ENCODE measurements at regions not wholly inside any gene's neighbourhood (a gene's known extent, or its start where the extent isn't known, plus 50 kb on each side); places are given as distances from the start of the nearest gene placed in this dataset.

DNA sequence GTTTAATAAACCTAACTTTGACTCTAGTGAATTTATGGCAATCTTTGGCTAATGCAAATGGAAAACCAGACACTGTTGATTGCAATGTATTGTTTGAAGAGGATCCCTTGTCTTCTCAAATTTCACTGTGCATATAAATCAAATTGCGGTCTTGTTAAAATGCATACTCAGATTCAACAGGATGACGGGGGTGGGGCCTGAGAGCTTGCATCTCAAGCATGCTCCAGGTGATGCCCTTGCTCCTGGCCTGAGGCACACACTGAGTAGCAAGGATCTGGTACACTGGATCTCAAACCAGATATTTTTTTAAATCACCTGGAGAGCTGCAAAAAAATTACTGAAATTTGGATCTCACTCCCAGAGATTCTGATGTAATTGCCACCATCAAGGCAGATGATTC lies 463.7 kb downstream of the DNAH5 start:
- TF ChIP-seq POLR2AphosphoS5 (IDR thresholded peaks at IDR 0.05) (no peak), EP300 (IDR thresholded peaks at IDR 0.05) (no peak)
- TF ChIP-seq, protein P1, sequence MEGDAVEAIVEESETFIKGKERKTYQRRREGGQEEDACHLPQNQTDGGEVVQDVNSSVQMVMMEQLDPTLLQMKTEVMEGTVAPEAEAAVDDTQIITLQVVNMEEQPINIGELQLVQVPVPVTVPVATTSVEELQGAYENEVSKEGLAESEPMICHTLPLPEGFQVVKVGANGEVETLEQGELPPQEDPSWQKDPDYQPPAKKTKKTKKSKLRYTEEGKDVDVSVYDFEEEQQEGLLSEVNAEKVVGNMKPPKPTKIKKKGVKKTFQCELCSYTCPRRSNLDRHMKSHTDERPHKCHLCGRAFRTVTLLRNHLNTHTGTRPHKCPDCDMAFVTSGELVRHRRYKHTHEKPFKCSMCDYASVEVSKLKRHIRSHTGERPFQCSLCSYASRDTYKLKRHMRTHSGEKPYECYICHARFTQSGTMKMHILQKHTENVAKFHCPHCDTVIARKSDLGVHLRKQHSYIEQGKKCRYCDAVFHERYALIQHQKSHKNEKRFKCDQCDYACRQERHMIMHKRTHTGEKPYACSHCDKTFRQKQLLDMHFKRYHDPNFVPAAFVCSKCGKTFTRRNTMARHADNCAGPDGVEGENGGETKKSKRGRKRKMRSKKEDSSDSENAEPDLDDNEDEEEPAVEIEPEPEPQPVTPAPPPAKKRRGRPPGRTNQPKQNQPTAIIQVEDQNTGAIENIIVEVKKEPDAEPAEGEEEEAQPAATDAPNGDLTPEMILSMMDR (IDR thresholded peaks at IDR 0.05), result no peak
- no peaks in the 10 kb centered on the region for H3K36me3 ChIP-seq
- no peak overlapping the region for H3K27ac ChIP-seq
- no peaks in the 10 kb centered on the region for H3K27me3 ChIP-seq
- H3K4me1 ChIP-seq, result no peaks in the 10 kb centered on the region
- H3K4me3 ChIP-seq, result no peak overlapping the region
- 67% methylated on average over 2 of the region's 2 CpGs for WGBS
- H3K9me3 ChIP-seq, result no peaks in the 10 kb centered on the region
- no peak for DNase-seq (ENCODE audit: low spot score in 2 of 2)

DNA sequence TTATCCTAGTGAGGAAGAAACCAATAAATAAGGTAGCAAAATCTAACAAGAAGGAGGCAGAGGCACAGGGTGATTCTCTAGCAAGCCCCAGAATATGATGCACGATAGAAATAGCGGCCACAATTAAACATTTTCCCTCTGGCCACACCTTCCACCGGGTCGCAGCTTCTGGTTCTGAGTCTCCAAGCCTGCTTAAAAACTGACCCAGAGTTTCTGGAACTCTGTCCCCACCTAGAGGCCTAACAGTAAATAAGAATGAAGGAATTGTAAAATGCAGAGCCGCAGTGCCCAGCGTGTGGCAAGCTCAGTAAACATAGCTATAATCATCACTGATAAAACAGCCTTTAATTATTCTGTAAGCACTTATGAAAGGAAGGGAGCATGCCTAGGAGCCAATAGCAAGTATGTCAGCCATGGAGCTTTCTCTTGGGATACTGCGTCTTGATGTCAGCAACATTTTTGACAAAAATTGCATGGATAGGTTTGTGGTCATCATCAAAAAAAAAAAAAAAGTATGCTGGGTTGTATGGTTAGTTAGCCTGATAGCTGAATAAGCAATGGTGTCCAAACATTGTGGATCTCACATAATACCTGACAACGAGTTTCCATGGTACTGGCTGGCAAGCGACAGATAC lies 465.5 kb downstream of the DNAH5 start:
- 36% methylated on average over 9 of the region's 9 CpGs for WGBS
- H3K9me3 ChIP-seq, result no peaks in the 10 kb centered on the region
- no peaks in the 10 kb centered on the region for H3K36me3 ChIP-seq
- DNase-seq (ENCODE audit: low spot score in 2 of 2), result no peak
- H3K27me3 ChIP-seq, result no peaks in the 10 kb centered on the region
- no peaks in the 10 kb centered on the region for H3K4me1 ChIP-seq
- TF ChIP-seq EP300 (IDR thresholded peaks at IDR 0.05) (no peak), POLR2AphosphoS5 (IDR thresholded peaks at IDR 0.05) (no peak), POLR2A (IDR thresholded peaks at IDR 0.05) (no peak)
- TF ChIP-seq, protein P1 (IDR thresholded peaks at IDR 0.05), result no peak
- H3K4me3 ChIP-seq, result no peak overlapping the region
- no peak overlapping the region for H3K27ac ChIP-seq

DNA sequence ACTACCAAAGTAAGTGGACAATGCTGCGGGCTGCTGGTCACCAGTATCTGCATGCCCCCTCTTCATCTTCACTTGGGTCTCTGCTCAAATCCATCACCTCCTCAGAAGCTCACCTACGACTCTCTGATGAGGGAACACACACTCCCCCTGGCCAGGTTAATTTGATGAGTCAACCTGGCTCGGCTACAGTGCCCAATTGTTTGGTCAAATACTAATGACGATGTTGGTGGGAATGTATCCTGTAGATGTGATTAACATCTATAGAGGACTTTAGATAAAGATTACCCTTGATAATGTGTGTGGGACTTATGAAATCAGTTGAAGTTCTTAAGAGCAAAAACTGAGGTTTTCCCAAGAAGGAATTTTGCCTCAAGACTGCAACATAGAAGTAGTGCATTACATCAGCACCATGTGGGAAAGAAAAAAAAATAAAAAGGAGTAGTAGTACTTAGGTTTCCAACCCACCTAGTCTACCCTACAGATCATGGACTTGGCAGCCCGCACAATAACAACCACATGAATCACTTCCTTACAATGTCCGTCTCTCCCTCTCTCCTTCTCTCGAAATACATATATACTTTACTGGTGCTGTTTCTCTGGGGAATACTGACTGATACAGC lies 467.3 kb downstream of the DNAH5 start:
- Histone ChIP-seq H3K9me3 (no peaks in the 10 kb centered on the region), H3K4me3 (no peak overlapping the region), H3K27me3 (no peaks in the 10 kb centered on the region), H3K4me1 (no peaks in the 10 kb centered on the region), H3K27ac (no peak overlapping the region), H3K36me3 (no peaks in the 10 kb centered on the region)
- DNase-seq (ENCODE audit: low spot score in 2 of 2), result no peak
- TF ChIP-seq, protein P1 (IDR thresholded peaks at IDR 0.05), result no peak
- TF ChIP-seq EP300 (IDR thresholded peaks at IDR 0.05), result no peak
- no peak for TF ChIP-seq POLR2A (IDR thresholded peaks at IDR 0.05)
- no peak for TF ChIP-seq POLR2AphosphoS5 (IDR thresholded peaks at IDR 0.05)
- WGBS, result 62% methylated on average over 7 of the region's 7 CpGs

DNA sequence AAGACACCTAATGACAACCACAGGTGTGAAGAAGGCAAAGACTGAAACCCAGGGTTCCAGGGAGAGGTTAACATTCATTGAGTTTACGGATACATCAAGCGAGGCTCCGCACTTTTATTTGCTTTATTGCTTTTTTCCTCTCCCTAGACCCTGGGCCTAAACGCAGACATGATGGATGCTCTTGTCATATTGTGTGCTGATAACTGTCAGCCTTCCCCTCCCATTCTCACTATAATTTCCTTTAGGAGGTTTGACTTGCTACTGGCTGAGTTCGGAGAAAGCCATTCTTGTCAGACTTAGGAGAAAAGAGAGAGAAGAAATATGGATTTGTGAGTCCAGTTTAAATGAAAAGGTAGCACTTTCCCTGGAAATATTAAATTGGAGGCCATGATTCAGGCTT lies 471.6 kb downstream of the DNAH5 start:
- no peak for DNase-seq (ENCODE audit: low spot score in 2 of 2)
- Histone ChIP-seq H3K9me3 (no peaks in the 10 kb centered on the region), H3K4me3 (no peak overlapping the region), H3K27ac (no peak overlapping the region), H3K36me3 (no peaks in the 10 kb centered on the region), H3K27me3 (no peaks in the 10 kb centered on the region), H3K4me1 (no peaks in the 10 kb centered on the region)
- TF ChIP-seq EP300 (IDR thresholded peaks at IDR 0.05), result no peak
- TF ChIP-seq POLR2AphosphoS5 (IDR thresholded peaks at IDR 0.05), result no peak
- no peak for TF ChIP-seq POLR2A (IDR thresholded peaks at IDR 0.05)
- TF ChIP-seq, protein P1 (IDR thresholded peaks at IDR 0.05), result no peak
- WGBS, result 62% methylated on average over 5 of the region's 5 CpGs

DNA sequence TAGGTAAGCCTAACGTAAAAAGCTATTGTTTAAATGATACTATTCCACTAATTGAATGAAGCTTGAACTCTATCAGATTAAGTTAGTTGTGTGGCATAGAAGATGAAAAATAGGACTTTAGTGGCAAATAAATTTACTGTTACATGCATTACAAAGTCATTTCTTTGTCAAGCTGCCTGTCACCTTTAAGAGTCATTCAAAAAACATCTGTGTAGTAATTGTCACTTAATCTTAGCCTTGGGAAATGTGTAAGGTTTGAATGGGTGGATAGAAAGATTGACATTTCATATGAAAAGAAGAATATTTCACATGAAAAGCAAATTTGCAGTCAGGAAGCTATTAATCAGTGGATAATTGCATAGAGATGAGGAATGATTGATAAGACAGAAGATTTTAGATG lies 473.5 kb downstream of the DNAH5 start:
- Histone ChIP-seq H3K27ac (no peak overlapping the region), H3K36me3 (no peaks in the 10 kb centered on the region), H3K9me3 (no peaks in the 10 kb centered on the region), H3K4me1 (no peaks in the 10 kb centered on the region), H3K4me3 (no peak overlapping the region), H3K27me3 (no peaks in the 10 kb centered on the region)
- no peak for TF ChIP-seq POLR2AphosphoS5 (IDR thresholded peaks at IDR 0.05)
- TF ChIP-seq, protein P1 (IDR thresholded peaks at IDR 0.05), result no peak
- no peak for TF ChIP-seq POLR2A (IDR thresholded peaks at IDR 0.05)
- TF ChIP-seq EP300 (IDR thresholded peaks at IDR 0.05), result no peak
- no peak for DNase-seq (ENCODE audit: low spot score in 2 of 2)
- WGBS, result 61% methylated on average over 1 of the region's 1 CpG
